ENCODE measurements at regions not wholly inside any gene's neighbourhood (a gene's known extent, or its start where the extent isn't known, plus 50 kb on each side); places are given as distances from the start of the nearest gene placed in this dataset.

GRCh38 chrX:28126886-28127285, 145.6 kb upstream of the DCAF8L1 start:
- TF ChIP-seq NFKB2 (CRISPR knock-in tag; IDR thresholded peaks at IDR 0.05; ENCODE audit: borderline replicate concordance): no peak
- no peak for TF ChIP-seq FOXM1 (CRISPR knock-in tag; IDR thresholded peaks at IDR 0.05)
- TF ChIP-seq CTCF (CRISPR knock-in tag; IDR thresholded peaks at IDR 0.05): no peak
- no peak for TF ChIP-seq SRF (IDR thresholded peaks at IDR 0.05; ENCODE audit: low read depth, low read length)
- TF ChIP-seq ZNF703 (CRISPR knock-in tag; IDR thresholded peaks at IDR 0.05; ENCODE audit: borderline replicate concordance): no peak
- TF ChIP-seq PRDM4 (CRISPR knock-in tag; IDR thresholded peaks at IDR 0.05; ENCODE audit: borderline replicate concordance): no peak
- TF ChIP-seq ZKSCAN1 (IDR thresholded peaks at IDR 0.05; ENCODE audit: low read length): no peak
- no peak for TF ChIP-seq HOXA3 (CRISPR knock-in tag; IDR thresholded peaks at IDR 0.05)
- no peak for TF ChIP-seq TFDP2 (CRISPR knock-in tag; IDR thresholded peaks at IDR 0.05)
- TF ChIP-seq ZNF549 (CRISPR knock-in tag; IDR thresholded peaks at IDR 0.05): no peak
- no peak for TF ChIP-seq RELA (CRISPR knock-in tag; IDR thresholded peaks at IDR 0.05)
- no peak for TF ChIP-seq SALL2 (CRISPR knock-in tag; IDR thresholded peaks at IDR 0.05)
- TF ChIP-seq CEBPB (IDR thresholded peaks at IDR 0.05; ENCODE audit: borderline replicate concordance, low read depth, low read length): no peak
- TF ChIP-seq ZFAT (CRISPR knock-in tag; conservative IDR thresholded peaks at IDR 0.05): no peak
